Fibroblast of skin of back (primary cell): ENCODE measurements at regions not wholly inside any gene's neighbourhood (a gene's known extent, or its start where the extent isn't known, plus 50 kb on each side); places are given as distances from the start of the nearest gene placed in this dataset.
"Not testable (repeated sequence)": the region's sequence is repeated elsewhere in the genome, so short reads cannot be mapped to it uniquely, and the experiment has no call there.

ENCODE experiments used
- DNase-seq: peaks from one replicate; pipeline ENCODE4 v3.0.0-alpha.2; 2013

GRCh38 chr9:6103911-6104310 is 88.5 kb upstream of the RANBP6 start:
- DNase-seq: not testable (repeated sequence)

GRCh38 chr9:6102336-6102987 is 87.0 kb upstream of the RANBP6 start:
- not testable (repeated sequence) for DNase-seq

- not testable (repeated sequence) for DNase-seq
These were observed 86.3 kb upstream of the RANBP6 start for GRCh38 chr9:6101725-6102124.

DNA sequence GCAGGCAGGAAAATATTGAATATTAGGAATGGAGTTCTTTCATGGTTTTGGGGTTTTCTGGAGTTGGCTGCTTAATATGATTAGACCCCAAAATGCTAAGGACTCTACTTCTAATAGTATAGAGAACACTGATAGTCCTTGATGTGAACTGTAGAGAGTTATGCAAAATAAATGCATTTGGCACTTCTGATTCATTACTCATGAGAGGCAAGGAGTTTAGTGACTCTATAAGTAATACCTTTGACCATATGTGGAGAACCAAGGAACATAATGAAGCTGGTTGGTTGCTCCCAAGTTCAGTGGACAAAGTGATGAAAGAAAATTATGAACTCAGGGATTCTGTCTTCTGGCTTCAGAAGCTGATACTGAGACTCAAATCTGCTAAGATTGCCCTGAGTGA is 83.9 kb upstream of the RANBP6 start:
- DNase-seq: not testable (repeated sequence)

DNA sequence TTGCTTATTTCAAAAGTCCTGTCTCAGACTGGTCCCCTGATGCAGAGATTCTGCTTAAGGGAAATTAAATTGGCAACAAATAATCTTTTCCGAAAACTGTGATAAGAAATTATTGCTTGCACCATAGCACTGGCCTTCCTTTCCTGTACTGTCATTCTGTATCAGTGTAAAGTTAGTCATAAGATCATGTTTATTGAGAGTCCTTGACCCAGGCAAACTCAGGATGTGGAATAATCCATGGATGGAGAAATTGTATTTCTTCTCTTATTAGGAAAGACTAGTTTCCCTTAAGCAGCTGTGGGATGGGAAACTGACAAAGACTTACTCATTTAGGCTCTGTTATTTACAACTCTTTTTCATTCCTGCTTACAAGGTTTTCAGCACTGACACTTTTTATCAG is 83.0 kb upstream of the RANBP6 start:
- no peak for DNase-seq

- DNase-seq: no peak
These were observed 81.4 kb upstream of the RANBP6 start for GRCh38 chr9:6096821-6097220.

DNA sequence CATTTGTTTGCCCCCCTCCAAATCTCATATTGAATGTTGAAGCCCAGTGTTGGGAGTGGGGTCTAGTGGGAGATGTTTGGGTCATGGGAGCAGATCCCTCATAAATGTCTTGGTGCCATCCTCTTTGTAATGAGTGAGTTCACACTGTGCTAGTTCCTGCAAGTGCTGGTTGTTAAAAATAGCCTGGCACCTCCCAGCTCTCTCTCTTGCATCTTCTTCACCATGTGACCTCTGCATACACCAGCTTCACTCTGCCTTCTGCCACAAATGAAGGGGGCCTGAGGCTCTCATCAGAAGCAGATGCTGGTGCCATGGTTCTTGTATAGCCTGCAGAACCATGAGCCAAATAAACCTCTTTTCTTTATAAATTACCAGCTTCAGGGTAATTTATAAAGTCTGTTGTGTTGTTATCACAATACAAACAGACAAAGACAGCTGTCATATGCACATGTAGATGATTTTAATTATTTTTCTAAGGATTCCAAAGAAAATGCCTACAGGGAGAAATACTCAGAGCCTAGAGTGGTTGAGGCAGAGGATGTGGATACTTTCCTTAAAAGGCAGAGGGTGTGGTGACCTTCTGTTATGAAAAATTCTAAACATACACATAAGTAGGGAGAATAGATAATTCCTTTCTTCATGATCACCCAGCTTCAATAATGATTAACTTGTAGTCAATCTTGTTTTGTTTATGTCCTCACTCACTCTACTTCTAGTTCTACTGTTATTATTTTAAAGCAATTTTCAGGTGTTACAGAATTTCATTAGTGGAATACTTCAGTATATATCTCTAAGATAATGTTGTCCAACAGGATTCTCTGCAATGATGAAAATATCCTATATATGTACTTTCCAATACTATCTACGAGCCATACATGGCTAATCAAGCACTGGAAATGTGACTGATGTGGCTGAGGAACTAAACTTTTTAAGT is 75.1 kb upstream of the RANBP6 start:
- no peak for DNase-seq

GRCh38 chr9:6089300-6089699 is 73.9 kb upstream of the RANBP6 start:
- no peak for DNase-seq

GRCh38 chr9:6086006-6086655 is 70.7 kb upstream of the RANBP6 start:
- no peak for DNase-seq

DNA sequence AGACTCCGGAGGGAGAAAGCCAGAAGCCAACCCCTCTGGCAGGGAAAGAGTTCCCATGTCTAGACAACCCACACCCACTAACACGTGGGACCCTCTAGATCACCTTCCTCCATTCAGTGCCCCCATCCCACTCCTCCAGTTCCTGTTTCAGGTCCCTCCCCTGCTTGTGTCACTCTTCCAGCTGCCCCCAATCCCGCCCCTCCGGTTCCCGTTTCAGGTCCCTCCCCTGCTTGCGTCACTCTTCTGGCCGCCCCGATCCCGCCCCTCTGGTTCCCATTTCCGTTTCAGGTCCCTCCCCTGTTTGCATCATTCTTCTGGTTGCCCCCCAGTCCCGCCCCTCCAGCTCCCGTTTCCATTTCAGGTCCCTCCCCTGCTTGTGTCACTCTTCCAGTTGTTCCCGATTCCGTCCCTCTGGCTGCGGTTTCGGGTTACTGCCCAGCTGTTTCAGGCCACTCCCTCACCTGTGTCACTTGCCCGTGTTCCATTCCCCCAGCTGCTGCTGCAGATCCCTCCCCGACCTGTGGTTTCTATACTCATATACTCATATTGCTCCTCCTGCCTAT is 64.8 kb upstream of the RANBP6 start:
- peak; percentile 84 for DNase-seq

DNA sequence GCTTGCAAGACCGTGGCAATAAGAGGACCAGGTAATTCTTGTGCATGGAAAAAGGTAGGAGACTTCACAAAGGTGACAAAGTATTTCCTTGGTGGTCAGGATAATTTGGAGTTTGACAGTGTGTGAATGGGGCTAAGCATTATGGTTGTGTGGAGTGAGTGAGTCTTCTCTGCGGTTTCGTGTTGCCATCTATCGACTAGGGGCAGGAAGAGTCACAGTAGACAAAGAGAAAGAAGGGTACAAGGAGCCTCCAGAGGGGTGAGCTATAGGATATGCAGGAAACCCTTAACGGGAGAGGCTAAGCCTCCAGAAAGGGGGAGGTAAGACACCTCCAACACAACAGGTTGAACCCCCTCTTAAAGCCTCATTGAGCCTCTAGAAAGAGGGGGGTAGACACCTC is 64.0 kb upstream of the RANBP6 start:
- DNase-seq: no peak

GRCh38 chr9:6078382-6079105 is 63.1 kb upstream of the RANBP6 start:
- no peak for DNase-seq

DNA sequence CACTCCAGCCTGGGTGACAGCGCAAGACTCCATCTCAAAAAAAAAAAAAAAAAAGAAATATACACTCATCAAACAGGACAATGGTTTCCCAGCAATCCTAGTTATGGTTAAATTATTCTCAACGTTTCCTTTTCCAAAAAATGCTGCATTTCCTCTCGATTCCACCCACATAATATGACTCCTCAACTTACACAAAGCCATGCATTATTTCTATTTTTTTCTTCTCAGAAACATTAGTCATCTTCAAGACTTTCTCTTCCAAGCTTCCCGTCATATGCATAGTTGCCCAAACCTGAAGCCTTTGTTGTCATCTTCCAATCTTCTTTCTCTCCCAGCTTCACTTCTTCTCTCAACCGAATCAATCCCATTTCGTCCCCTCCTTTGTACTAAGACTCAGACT is 61.4 kb upstream of the RANBP6 start:
- DNase-seq: no peak

DNA sequence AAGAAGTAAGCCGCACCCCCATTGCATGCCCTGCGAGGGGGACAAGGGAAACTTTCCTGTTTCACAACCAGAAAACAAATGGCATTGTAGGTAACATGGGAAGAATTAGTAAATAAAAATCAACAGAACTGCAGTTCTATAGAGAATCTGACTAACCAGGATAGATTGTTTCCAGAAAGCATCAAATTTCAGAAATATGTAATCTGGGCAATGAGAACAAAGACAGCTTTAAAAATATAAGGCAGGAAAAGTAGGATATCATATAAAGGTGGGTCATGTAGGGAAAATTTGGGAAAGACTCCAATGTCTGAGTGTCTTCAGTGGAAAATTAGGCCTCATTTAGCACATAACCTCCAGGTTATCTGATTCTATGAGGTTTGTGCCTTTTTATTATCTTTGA is 58.3 kb upstream of the RANBP6 start:
- no peak for DNase-seq

DNA sequence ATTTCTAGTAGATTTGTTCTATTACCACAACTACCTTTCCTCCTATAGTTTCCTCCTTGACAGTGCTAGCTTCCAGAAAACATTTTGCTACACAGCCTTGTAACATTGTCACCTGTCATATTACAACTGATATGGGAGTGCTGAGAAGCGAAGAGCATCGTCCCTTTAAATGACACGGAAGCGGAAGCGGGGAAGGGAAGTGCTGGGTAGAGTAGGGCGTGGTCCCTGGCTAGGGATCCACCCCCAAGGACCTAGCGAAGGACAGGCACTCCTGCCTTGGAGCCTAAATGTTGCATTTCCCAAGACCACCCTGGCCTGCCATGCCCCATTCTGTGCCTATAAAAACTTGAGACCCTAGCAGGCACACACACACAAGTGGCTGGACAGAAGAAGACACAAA is 57.4 kb upstream of the RANBP6 start:
- no peak for DNase-seq

DNA sequence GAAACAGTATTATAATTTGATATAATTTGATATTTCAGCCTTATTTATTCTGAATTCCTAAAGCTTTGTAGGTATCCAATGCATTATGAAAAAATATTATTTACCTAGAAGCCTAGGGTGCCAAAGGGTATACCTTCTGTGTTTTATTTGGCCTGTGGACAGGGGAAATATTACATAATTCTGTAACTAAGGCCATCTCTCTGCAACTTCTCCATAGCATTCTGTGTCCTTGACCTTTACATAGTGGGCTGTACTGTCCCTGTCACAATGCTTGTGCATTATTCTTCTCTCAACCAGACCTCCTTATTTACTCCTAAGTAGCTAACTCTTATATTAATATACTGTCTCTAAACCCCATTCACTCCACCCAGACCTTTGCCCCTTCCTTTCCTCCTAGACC is 57.0 kb upstream of the RANBP6 start:
- no peak for DNase-seq

DNA sequence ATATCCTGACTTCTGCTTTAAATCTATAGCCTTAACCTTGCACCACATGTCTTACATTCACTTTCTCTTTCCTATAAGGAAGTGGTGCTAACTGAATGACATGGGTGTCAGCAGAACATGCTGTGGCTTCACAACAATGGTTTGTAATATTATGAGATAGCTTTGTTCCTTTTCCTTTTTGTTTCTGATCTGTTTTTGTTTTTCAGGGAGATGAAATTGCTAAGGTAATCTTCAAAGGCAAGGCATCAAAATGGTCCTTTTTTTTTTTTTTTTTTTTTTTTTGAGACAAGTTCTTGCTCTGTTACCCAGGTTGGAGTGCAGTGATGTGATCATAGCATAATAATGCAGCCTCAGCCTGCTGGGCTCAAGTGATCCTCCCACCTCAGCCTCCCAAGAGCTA is 53.6 kb upstream of the RANBP6 start:
- no peak for DNase-seq

DNA sequence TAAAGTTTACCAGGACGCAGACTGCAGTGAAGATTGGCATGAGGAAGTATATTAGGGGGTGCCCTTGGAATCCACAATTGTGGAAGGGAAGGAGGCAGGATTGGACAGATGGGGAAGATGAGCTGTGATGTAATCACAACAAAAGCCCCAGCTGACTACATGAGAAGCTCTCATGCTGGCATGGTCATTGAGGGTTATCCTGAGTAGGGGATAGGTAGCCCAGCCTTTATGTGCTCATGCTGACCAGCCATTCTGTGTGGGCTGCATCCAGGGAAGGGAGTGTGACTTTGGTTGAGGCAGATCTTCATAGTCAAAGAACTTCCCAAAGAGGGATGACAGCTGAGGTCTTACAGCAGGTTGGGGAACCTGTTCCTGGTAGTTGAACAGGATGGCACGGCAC is 52.0 kb upstream of the RANBP6 start:
- DNase-seq: no peak
